AG10803 (cell line): ENCODE measurements at regions not wholly inside any gene's neighbourhood (a gene's known extent, or its start where the extent isn't known, plus 50 kb on each side); places are given as distances from the start of the nearest gene placed in this dataset.
A peak's percentile ranks its signal among the peaks of the same experiment; 100 is the strongest.

Source experiments
- DNase-seq: peaks from one replicate; pipeline ENCODE4 v3.0.0; 2010; ENCODE audit warnings: low read depth
- H3K4me3 ChIP-seq: 2 replicates; pipeline ENCODE4 v1.5.1; 2011; ENCODE audit warnings: mild to moderate bottlenecking, low read length, control low read depth
- TF ChIP-seq, protein P1 (sequence below): conservative IDR thresholded peaks from 2 replicates; pipeline ENCODE4 v1.5.1; 2011; ENCODE audit warnings: mild to moderate bottlenecking, low read length, control low read depth, inconsistent platforms

DNA sequence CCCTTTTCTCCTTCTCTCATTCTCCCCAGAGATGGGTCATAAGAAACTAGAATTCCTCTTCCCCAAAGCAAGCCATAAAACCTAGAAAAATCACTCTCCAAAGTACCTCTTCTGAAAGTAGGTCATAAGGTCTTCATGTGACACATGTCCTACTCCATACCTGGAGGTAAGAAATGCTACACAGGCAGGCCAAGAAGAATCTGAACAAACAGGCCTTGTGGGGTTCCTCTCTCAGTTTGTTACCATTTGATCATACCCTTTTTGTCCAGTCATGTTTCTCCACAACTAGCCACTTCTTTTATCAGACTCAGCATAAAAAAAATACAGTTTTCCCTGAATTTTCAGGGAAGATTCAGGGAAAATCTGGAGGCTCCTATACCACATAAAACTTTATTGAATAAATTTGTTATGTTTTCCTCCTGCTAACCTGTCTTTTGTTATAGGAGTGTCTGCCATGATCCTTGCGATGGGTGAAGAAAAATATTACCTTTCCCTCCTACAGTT, 134.4 kb upstream of the LMO4 start:
- no peak overlapping the region for H3K4me3 ChIP-seq
- DNase-seq: no peak
- TF ChIP-seq, protein P1, sequence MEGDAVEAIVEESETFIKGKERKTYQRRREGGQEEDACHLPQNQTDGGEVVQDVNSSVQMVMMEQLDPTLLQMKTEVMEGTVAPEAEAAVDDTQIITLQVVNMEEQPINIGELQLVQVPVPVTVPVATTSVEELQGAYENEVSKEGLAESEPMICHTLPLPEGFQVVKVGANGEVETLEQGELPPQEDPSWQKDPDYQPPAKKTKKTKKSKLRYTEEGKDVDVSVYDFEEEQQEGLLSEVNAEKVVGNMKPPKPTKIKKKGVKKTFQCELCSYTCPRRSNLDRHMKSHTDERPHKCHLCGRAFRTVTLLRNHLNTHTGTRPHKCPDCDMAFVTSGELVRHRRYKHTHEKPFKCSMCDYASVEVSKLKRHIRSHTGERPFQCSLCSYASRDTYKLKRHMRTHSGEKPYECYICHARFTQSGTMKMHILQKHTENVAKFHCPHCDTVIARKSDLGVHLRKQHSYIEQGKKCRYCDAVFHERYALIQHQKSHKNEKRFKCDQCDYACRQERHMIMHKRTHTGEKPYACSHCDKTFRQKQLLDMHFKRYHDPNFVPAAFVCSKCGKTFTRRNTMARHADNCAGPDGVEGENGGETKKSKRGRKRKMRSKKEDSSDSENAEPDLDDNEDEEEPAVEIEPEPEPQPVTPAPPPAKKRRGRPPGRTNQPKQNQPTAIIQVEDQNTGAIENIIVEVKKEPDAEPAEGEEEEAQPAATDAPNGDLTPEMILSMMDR: no peak

- DNase-seq: no peak
- TF ChIP-seq, protein P1: no peak
- H3K4me3 ChIP-seq: no peak overlapping the region
These were observed 133.8 kb upstream of the LMO4 start for GRCh38 chr1:87194856-87195255.

DNA sequence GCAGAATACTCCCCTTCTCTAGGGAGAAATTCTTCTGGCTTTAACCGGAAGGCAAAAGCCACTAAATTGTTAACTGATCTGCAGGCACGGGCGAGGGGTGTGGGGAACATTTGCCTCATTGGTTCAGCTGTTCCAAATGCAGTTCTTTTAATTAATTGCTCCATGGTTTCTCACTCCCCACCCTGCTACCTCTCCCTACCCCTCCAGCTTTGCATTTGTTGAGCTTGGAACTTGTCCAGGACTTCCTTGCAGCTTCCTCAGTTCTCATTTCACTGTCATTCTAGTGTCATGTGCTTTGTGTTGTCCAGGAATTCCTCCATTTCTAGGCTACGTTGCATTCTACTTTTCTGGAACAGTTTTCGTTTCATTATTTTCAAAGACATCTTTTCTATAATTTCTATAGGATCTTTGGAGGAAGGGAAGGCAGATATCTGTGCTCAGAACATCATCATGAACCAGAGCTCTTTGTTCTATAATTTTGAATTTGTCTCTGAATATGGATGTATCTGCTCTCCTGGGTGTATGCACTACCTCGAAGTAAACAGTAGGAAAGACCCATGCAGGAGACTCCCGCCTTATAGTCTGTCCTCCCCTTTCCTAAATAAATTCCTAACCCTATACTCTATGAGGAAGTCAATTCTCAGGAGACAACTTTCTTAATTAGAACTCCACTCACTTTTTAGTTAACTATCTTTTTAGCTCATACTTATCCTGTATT, 132.4 kb upstream of the LMO4 start:
- TF ChIP-seq, protein P1: no peak

DNA sequence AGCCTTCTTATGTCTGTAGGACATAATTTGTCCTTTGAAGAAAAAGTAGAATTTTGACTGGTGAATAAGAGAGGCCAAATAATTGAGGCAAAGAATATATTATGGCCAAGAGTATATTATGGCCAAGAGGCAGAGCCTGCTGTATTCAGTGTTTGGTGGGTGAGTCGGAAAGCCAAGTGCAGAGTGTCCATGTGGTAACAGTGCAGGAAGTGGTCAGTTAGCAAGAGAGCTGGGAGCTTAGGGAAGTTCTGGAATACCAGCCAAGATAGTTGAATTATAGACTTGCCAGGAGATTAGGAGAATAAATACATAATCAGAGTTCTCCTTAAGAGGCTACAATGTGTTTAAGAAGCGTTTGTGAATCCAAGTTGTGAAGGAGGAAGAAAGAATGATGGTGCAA, 131.5 kb upstream of the LMO4 start:
- TF ChIP-seq, protein P1: no peak
- no peak overlapping the region for H3K4me3 ChIP-seq
- peak; percentile 72 for DNase-seq

More for the DNA sequence above, 132.4 kb upstream of the LMO4 start:
- no peak overlapping the region for H3K4me3 ChIP-seq
- no peak for DNase-seq

- H3K4me3 ChIP-seq: no peak overlapping the region
- DNase-seq: no peak
- TF ChIP-seq, protein P1: no peak
These were observed 131.0 kb upstream of the LMO4 start for GRCh38 chr1:87197641-87198040.

DNA sequence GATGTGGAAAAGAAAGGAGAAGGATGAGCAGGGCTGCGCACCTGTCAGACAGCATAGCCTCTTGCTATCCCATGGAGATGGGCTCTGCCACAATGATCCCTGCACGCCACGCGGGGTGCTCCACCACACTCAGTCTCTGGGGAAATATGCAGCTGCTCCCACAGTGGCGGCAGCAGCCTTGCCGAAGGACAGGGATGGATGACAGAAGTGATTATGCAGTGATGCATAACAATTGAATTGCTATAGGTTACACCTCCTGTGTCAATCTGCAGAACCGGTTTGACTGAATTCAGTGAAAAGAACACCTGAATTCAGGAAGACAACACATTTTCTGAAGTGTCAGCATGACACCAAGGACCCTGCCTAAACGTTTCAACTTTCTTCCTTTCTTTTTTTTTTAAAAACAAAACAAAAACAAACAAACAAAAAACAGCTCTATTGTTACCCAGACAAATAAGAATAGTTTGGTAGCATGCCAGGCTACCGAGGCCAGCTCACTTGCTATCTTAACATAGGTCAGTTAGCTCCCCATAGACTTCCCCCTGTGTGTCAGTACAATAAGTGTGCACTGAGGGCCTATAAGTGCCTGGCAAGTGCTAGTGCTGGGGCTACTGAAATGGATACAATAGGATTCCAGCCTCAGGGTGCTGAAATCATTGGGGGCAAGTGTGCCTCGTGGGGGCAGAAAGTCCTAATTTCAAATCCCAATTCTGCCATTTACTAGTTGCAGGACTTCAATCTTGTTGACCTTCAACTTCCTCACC, 127.6 kb upstream of the LMO4 start:
- TF ChIP-seq, protein P1: no peak
- no peak overlapping the region for H3K4me3 ChIP-seq
- DNase-seq: no peak

DNA sequence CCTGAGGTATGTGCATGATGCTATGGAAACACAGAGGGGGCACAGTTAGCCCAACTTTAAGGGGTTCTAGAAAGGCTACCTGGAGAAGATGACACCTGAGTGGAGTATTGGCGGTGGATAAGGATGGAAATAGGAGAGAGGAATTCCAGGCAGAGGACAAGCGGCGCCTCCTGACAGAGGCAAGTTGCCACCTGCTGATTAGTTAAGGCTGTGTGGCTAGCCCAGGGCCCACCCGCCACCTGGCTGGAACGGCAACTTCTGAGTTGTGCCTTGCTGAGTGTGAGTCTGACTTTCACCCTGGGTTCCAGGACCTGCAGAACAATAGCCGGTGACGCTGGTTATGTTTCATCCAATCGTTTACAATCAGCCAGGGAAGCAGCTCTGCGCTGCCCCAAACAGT, 126.9 kb upstream of the LMO4 start:
- no peak overlapping the region for H3K4me3 ChIP-seq
- no peak for DNase-seq
- TF ChIP-seq, protein P1: no peak
